Natural killer cell (primary cell): ENCODE measurements at regions not wholly inside any gene's neighbourhood (a gene's known extent, or its start where the extent isn't known, plus 50 kb on each side); places are given as distances from the start of the nearest gene placed in this dataset.

Experiments
- ATAC-seq, 3 donors: fragments of 150-1000 bp in 2 of 3; fragments of 200-7000 bp in 1 of 3; cut with Tn5 transposase; 1 replicate in 1 of 3; 2 replicates in 2 of 3; pipeline ENCODE4 v1.10.0; 2021; ENCODE audit warnings: mild to moderate bottlenecking in 2 of 3, moderate library complexity in 2 of 3
- DNase-seq, 2 donors: peaks; one replicate each; pipeline versions ENCODE4 v3.0.0 to v3.0.0-alpha.2; 2013 to 2021; ENCODE audit warnings: mixed read lengths in 1 of 2
- H3K27ac ChIP-seq: one replicate; pipeline ENCODE4 v1.5.1; 2013; ENCODE audit warnings: mild to moderate bottlenecking, low read length
- H3K27me3 ChIP-seq: one replicate; pipeline ENCODE4 v1.6.1; 2013; ENCODE audit warnings: low read length; ENCODE audit not compliant: control insufficient read depth, insufficient read depth
- H3K36me3 ChIP-seq: one replicate; pipeline ENCODE4 v1.6.1; 2013; ENCODE audit warnings: low read length; ENCODE audit not compliant: control insufficient read depth, insufficient read depth
- H3K4me1 ChIP-seq: one replicate; pipeline ENCODE4 v1.6.1; 2013; ENCODE audit warnings: low read length; ENCODE audit not compliant: control insufficient read depth, insufficient read depth
- H3K4me3 ChIP-seq: one replicate; pipeline ENCODE4 v1.5.1; 2013; ENCODE audit warnings: low read length
- H3K9me3 ChIP-seq: one replicate; pipeline ENCODE4 v1.6.1; 2013; ENCODE audit warnings: low read length; ENCODE audit not compliant: control insufficient read depth, insufficient read depth
- H3K27ac Mint-ChIP-seq, 2 donors: one replicate each; pipeline ENCODE4 v1.8.0; 2022; ENCODE audit warnings: mild to moderate bottlenecking in 2 of 2, mixed read lengths in 2 of 2, moderate library complexity in 1 of 2
- H3K27me3 Mint-ChIP-seq, 2 donors: one replicate each; pipeline ENCODE4 v1.8.0; 2022; ENCODE audit warnings: low read depth in 2 of 2, mixed read lengths in 2 of 2
- H3K36me3 Mint-ChIP-seq: one replicate; pipeline ENCODE4 v1.8.0; 2022; ENCODE audit warnings: mixed read lengths
- H3K4me1 Mint-ChIP-seq, 2 donors: one replicate each; pipeline ENCODE4 v1.8.0; 2022; ENCODE audit warnings: mixed read lengths in 2 of 2
- H3K4me3 Mint-ChIP-seq: one replicate; pipeline ENCODE4 v1.8.0; 2022; ENCODE audit warnings: mild to moderate bottlenecking, moderate library complexity, mixed read lengths
- H3K9me3 Mint-ChIP-seq, 2 donors: one replicate each; pipeline ENCODE4 v1.8.0; 2022; ENCODE audit warnings: mixed read lengths in 2 of 2
- CTCF ChIP-seq: fragments of 200-600 bp; IDR thresholded peaks from one replicate; pipeline ENCODE4 v1.8.0; 2022; ENCODE audit warnings: antibody characterized with exemption
- WGBS: methylation state at CpG from one replicate; pipeline ENCODE4 v1.1.7; 2013; ENCODE audit warnings: missing lambda C conversion rate; ENCODE audit not compliant: insufficient coverage; 5-methylcytosine and 5-hydroxymethylcytosine counted together
- intact Hi-C: fragments of 100-400 bp; cut with micrococcal nuclease; formaldehyde crosslinking; loops from one replicate; pipeline ENCODE4 v1.14.2; 2022

- H3K27me3 Mint-ChIP-seq, result no peaks in the 10 kb centered on the region
- 95% methylated on average over 2 of the region's 2 CpGs for WGBS
- no peak overlapping the region for H3K27ac ChIP-seq
- ATAC-seq (no peak), DNase-seq (no peak)
- TF ChIP-seq CTCF, result no peak
- no peaks in the 10 kb centered on the region for H3K27me3 ChIP-seq
- no peak overlapping the region for H3K27ac Mint-ChIP-seq
- H3K9me3 ChIP-seq, result no peaks in the 10 kb centered on the region
- no peaks in the 10 kb centered on the region for H3K4me1 ChIP-seq
- intact Hi-C loops, result no loop called here
- no peak overlapping the region for H3K4me3 Mint-ChIP-seq
- peaks cover 5 to 10% of the 10 kb centered on the region in 2 donors for H3K9me3 Mint-ChIP-seq
- H3K4me3 ChIP-seq, result no peak overlapping the region
- no peaks in the 10 kb centered on the region for H3K36me3 Mint-ChIP-seq
- H3K36me3 ChIP-seq, result no peaks in the 10 kb centered on the region
- no peaks in the 10 kb centered on the region for H3K4me1 Mint-ChIP-seq
Observed at GRCh38 chr18:42437646-42438045, 482.6 kb downstream of the PIK3C3 start.

- H3K27ac Mint-ChIP-seq, result no peak overlapping the region
- Histone ChIP-seq H3K27me3 (no peaks in the 10 kb centered on the region), H3K9me3 (peaks cover 3% of the 10 kb centered on the region), H3K4me3 (no peak overlapping the region), H3K27ac (no peak overlapping the region), H3K36me3 (no peaks in the 10 kb centered on the region), H3K4me1 (no peaks in the 10 kb centered on the region)
- H3K27me3 Mint-ChIP-seq, result no peaks in the 10 kb centered on the region
- 79% methylated on average over 3 of the region's 3 CpGs for WGBS
- H3K9me3 Mint-ChIP-seq, result peaks cover 11 to 19% of the 10 kb centered on the region in 2 donors
- H3K36me3 Mint-ChIP-seq, result no peaks in the 10 kb centered on the region
- H3K4me1 Mint-ChIP-seq, result no peaks in the 10 kb centered on the region
- no peak for DNase-seq
- intact Hi-C loops, result no loop called here
- ATAC-seq, result no peak
- TF ChIP-seq CTCF, result no peak
- no peak overlapping the region for H3K4me3 Mint-ChIP-seq
Observed at GRCh38 chr18:42442656-42443055, 487.6 kb downstream of the PIK3C3 start.

GRCh38 chr18:42444349-42444748 is 489.3 kb downstream of the PIK3C3 start:
- DNase-seq, result no peak
- Mint-ChIP-seq H3K36me3 (no peaks in the 10 kb centered on the region), H3K4me3 (no peak overlapping the region), H3K9me3 (peaks cover 13 to 22% of the 10 kb centered on the region in 2 donors), H3K27ac (no peak overlapping the region), H3K27me3 (no peaks in the 10 kb centered on the region), H3K4me1 (no peaks in the 10 kb centered on the region)
- intact Hi-C loops, result no loop called here
- ATAC-seq, result no peak
- H3K27me3 ChIP-seq, result no peaks in the 10 kb centered on the region
- no peak overlapping the region for H3K4me3 ChIP-seq
- no peaks in the 10 kb centered on the region for H3K36me3 ChIP-seq
- no peak for TF ChIP-seq CTCF
- 50% methylated on average over 1 of the region's 1 CpG for WGBS
- no peak overlapping the region for H3K27ac ChIP-seq
- H3K9me3 ChIP-seq, result peaks cover 7% of the 10 kb centered on the region
- no peaks in the 10 kb centered on the region for H3K4me1 ChIP-seq

- whole genome bisulfite sequencing, result 90% methylated on average over 2 of the region's 2 CpGs
- Histone ChIP-seq H3K27ac (no peak overlapping the region), H3K4me1 (no peaks in the 10 kb centered on the region), H3K27me3 (no peaks in the 10 kb centered on the region), H3K9me3 (peaks cover 7% of the 10 kb centered on the region), H3K4me3 (no peak overlapping the region), H3K36me3 (no peaks in the 10 kb centered on the region)
- intact Hi-C loops, result no loop called here
- peaks cover 11 to 22% of the 10 kb centered on the region in 2 donors for H3K9me3 Mint-ChIP-seq
- no peaks in the 10 kb centered on the region for H3K36me3 Mint-ChIP-seq
- H3K4me3 Mint-ChIP-seq, result no peak overlapping the region
- H3K4me1 Mint-ChIP-seq, result no peaks in the 10 kb centered on the region
- no peak for TF ChIP-seq CTCF
- ATAC-seq (no peak), DNase-seq (no peak)
- H3K27ac Mint-ChIP-seq, result no peak overlapping the region
- no peaks in the 10 kb centered on the region for H3K27me3 Mint-ChIP-seq
Observed at GRCh38 chr18:42445359-42445758, 490.3 kb downstream of the PIK3C3 start.
